IMR-90 (cell line): ENCODE measurements at regions not wholly inside any gene's neighbourhood (a gene's known extent, or its start where the extent isn't known, plus 50 kb on each side); places are given as distances from the start of the nearest gene placed in this dataset.

Source experiments
- ATAC-seq: fragments of 200-7000 bp; cut with Tn5 transposase; 2 replicates; pipeline ENCODE4 v1.9.1; 2020; ENCODE audit warnings: low read depth, mild to moderate bottlenecking, moderate library complexity
- BruUV-seq: library from RNA; stranded (reverse); fragments of 400-500 nt; replicated peaks from 2 replicates; lab custom pipeline; 2021; lab: Mats Ljungman, UMichigan
- CTCF ChIA-PET: fragments of 300-600 bp; formaldehyde crosslinking; extraction: SDS; loops from one replicate; lab custom pipeline; 2021; ENCODE audit warnings: antibody characterized with exemption; lab: Yijun Ruan, JAX
- POLR2A ChIA-PET: fragments of 300-600 bp; sonication (Branson Sonifier 250); formaldehyde crosslinking; loops from one replicate; lab custom pipeline; 2022; ENCODE audit warnings: antibody characterized with exemption; ENCODE audit not compliant: unreplicated experiment; lab: Charles Lee
- DNase-seq: peaks from one replicate; pipeline ENCODE4 v3.0.0; 2013
- H2AFZ ChIP-seq: replicated peaks from 2 replicates; pipeline ENCODE3; 2013; ENCODE audit warnings: low read length, mild to moderate bottlenecking; ENCODE audit not compliant: poor library complexity
- H2AK5ac ChIP-seq: 2 replicates; pipeline ENCODE4 v1.6.1; 2013; ENCODE audit warnings: low read depth, low read length, inconsistent platforms
- H2AK9ac ChIP-seq: replicated peaks from 2 replicates; pipeline ENCODE3; 2013; ENCODE audit warnings: mild to moderate bottlenecking, low read depth, low read length, moderate library complexity; ENCODE audit not compliant: poor library complexity
- H2BK120ac ChIP-seq: 2 replicates; pipeline ENCODE4 v1.6.1; 2013; ENCODE audit warnings: low read depth, low read length, inconsistent platforms
- H2BK15ac ChIP-seq: 3 replicates; pipeline ENCODE4 v1.6.1; 2013; ENCODE audit warnings: low read depth, low read length, inconsistent platforms
- H2BK20ac ChIP-seq: 2 replicates; pipeline ENCODE4 v1.6.1; 2013; ENCODE audit warnings: low read depth, mild to moderate bottlenecking, inconsistent platforms, low read length, moderate library complexity
- H2BK5ac ChIP-seq: 2 replicates; pipeline ENCODE4 v1.6.1; 2013; ENCODE audit warnings: mild to moderate bottlenecking, low read depth, low read length, inconsistent platforms; ENCODE audit not compliant: poor library complexity, severe bottlenecking
- H3K14ac ChIP-seq: replicated peaks from 2 replicates; pipeline ENCODE4 v1.6.1; 2013; ENCODE audit warnings: low read depth, low read length, inconsistent platforms
- H3K18ac ChIP-seq: 2 replicates; pipeline ENCODE4 v1.6.1; 2013; ENCODE audit warnings: low read depth, low read length, control low read depth
- H3K23ac ChIP-seq: 2 replicates; pipeline ENCODE4 v1.6.1; 2013; ENCODE audit warnings: low read depth, low read length, inconsistent platforms
- H3K27ac ChIP-seq: 2 replicates; pipeline ENCODE4 v1.5.1; 2013; ENCODE audit warnings: mild to moderate bottlenecking, control low read depth, low read length; ENCODE audit not compliant: insufficient read depth
- H3K27me3 ChIP-seq: 2 replicates; pipeline ENCODE4 v1.6.1; 2013; ENCODE audit warnings: low read length; ENCODE audit not compliant: control insufficient read depth, insufficient read depth
- H3K36me3 ChIP-seq: 2 replicates; pipeline ENCODE4 v1.6.1; 2013; ENCODE audit warnings: low read length, mixed read lengths; ENCODE audit not compliant: control insufficient read depth, insufficient read depth
- H3K4ac ChIP-seq: 2 replicates; pipeline ENCODE4 v1.6.1; 2013; ENCODE audit warnings: low read depth, low read length, inconsistent platforms
- H3K4me1 ChIP-seq: 2 replicates; pipeline ENCODE4 v1.6.1; 2013; ENCODE audit warnings: low read length, mixed read lengths; ENCODE audit not compliant: control insufficient read depth, insufficient read depth
- H3K4me2 ChIP-seq: 2 replicates; pipeline ENCODE4 v1.6.1; 2013; ENCODE audit warnings: low read depth, mild to moderate bottlenecking, control low read depth, low read length, moderate library complexity
- H3K4me3 ChIP-seq: 2 replicates; pipeline ENCODE4 v1.5.1; 2013; ENCODE audit warnings: low read depth, mild to moderate bottlenecking, control low read depth, low read length, moderate library complexity; ENCODE audit not compliant: insufficient read depth
- H3K56ac ChIP-seq: 2 replicates; pipeline ENCODE4 v1.6.1; 2013; ENCODE audit warnings: low read length, inconsistent platforms; ENCODE audit not compliant: insufficient read depth; ENCODE audit errors: extremely low read depth
- H3K79me1 ChIP-seq, 2 experiments: 2 replicates each; pipeline ENCODE4 v1.6.1; 2013; ENCODE audit warnings: low read length in 2 of 2, inconsistent platforms in 1 of 2, low read depth in 1 of 2
- H3K9ac ChIP-seq: 2 replicates; pipeline ENCODE4 v1.6.1; 2013; ENCODE audit warnings: low read depth, low read length, control low read depth
- H3K9me1 ChIP-seq: 2 replicates; pipeline ENCODE4 v1.6.1; 2013; ENCODE audit warnings: low read length, inconsistent platforms; ENCODE audit not compliant: insufficient read depth
- H3K9me3 ChIP-seq: 2 replicates; pipeline ENCODE4 v1.6.1; 2013; ENCODE audit warnings: low read length; ENCODE audit not compliant: control insufficient read depth, insufficient read depth
- H4K20me1 ChIP-seq: 2 replicates; pipeline ENCODE4 v1.6.1; 2013; ENCODE audit warnings: low read length, inconsistent platforms; ENCODE audit not compliant: insufficient read depth
- H4K5ac ChIP-seq: 2 replicates; pipeline ENCODE4 v1.6.1; 2013; ENCODE audit warnings: mild to moderate bottlenecking, low read depth, low read length, control low read depth
- H4K8ac ChIP-seq, 2 experiments: 2 replicates each; pipeline ENCODE4 v1.6.1; 2013; ENCODE audit warnings: low read depth in 2 of 2, low read length in 2 of 2, control low read depth in 1 of 2, inconsistent platforms in 1 of 2
- H4K91ac ChIP-seq: 2 replicates; pipeline ENCODE4 v1.6.1; 2013; ENCODE audit warnings: low read depth, low read length, inconsistent platforms; ENCODE audit not compliant: insufficient read depth
- BHLHE40 ChIP-seq: fragments of 150-350 bp; IDR thresholded peaks from 2 replicates; pipeline ENCODE4 v1.6.1; 2016; ENCODE audit warnings: mild to moderate bottlenecking, low read depth, low read length
- CEBPB ChIP-seq: IDR thresholded peaks from 2 replicates; pipeline ENCODE4 v1.6.1; 2012; ENCODE audit warnings: low read depth, low read length, improper control_type of control experiment
- CHD1 ChIP-seq: IDR thresholded peaks from 2 replicates; pipeline ENCODE4 v1.6.1; 2012; ENCODE audit warnings: low read depth, low read length, improper control_type of control experiment
- CTCF ChIP-seq: conservative IDR thresholded peaks from 2 replicates; pipeline ENCODE4 v1.5.1; 2012; ENCODE audit warnings: mild to moderate bottlenecking, low read depth, low read length, improper control_type of control experiment
- ELK1 ChIP-seq: fragments of 150-350 bp; IDR thresholded peaks from 2 replicates; pipeline ENCODE4 v1.6.1; 2016; ENCODE audit warnings: low read depth, mild to moderate bottlenecking, low read length, moderate library complexity, borderline replicate concordance
- FOS ChIP-seq: fragments of 150-350 bp; IDR thresholded peaks from 2 replicates; pipeline ENCODE4 v1.6.1; 2016; ENCODE audit warnings: low read depth, low read length
- MAFK ChIP-seq: IDR thresholded peaks from 2 replicates; pipeline ENCODE4 v1.6.1; 2012; ENCODE audit warnings: low read depth, low read length, improper control_type of control experiment
- MAZ ChIP-seq: IDR thresholded peaks from 2 replicates; pipeline ENCODE4 v1.6.1; 2012; ENCODE audit warnings: low read depth, mild to moderate bottlenecking, low read length, improper control_type of control experiment, moderate library complexity, borderline replicate concordance
- MXI1 ChIP-seq: IDR thresholded peaks from 2 replicates; pipeline ENCODE4 v1.6.1; 2012; ENCODE audit warnings: low read depth, mild to moderate bottlenecking, low read length, moderate library complexity, borderline replicate concordance
- NFE2L2 ChIP-seq: fragments of 150-350 bp; IDR thresholded peaks from 2 replicates; pipeline ENCODE4 v1.6.1; 2016; ENCODE audit warnings: low read depth, mild to moderate bottlenecking, low read length
- POLR2A ChIP-seq: IDR thresholded peaks from 2 replicates; pipeline ENCODE4 v1.6.1; 2012; ENCODE audit warnings: mild to moderate bottlenecking, low read depth, low read length
- RAD21 ChIP-seq: IDR thresholded peaks from 2 replicates; pipeline ENCODE4 v1.6.1; 2012; ENCODE audit warnings: low read length, improper control_type of control experiment
- RCOR1 ChIP-seq: IDR thresholded peaks from 2 replicates; pipeline ENCODE4 v1.6.1; 2012; ENCODE audit warnings: mild to moderate bottlenecking, low read length, improper control_type of control experiment; ENCODE audit not compliant: insufficient replicate concordance
- RFX5 ChIP-seq: IDR thresholded peaks from 2 replicates; pipeline ENCODE4 v1.8.0; 2012; ENCODE audit warnings: low read depth, mild to moderate bottlenecking, low read length, moderate library complexity
- SMC3 ChIP-seq: fragments of 150-350 bp; IDR thresholded peaks from 2 replicates; pipeline ENCODE4 v1.6.1; 2016; ENCODE audit warnings: low read depth, mild to moderate bottlenecking, antibody characterized with exemption, low read length, moderate library complexity
- WGBS, 2 experiments: methylation state at CpG; one replicate each; pipeline versions ENCODE4 v1.1.5 to v1.1.7; 2013; ENCODE audit warnings: missing lambda C conversion rate in 2 of 2; ENCODE audit not compliant: insufficient read length in 1 of 2; ENCODE audit errors: extremely low coverage in 2 of 2; 5-methylcytosine and 5-hydroxymethylcytosine counted together
- dilution Hi-C: fragments of 300-500 bp; cut with HindIII; formaldehyde crosslinking; loops from one replicate; pipeline ENCODE4 v1.14.3; 2018; ENCODE audit warnings: low sequenced_read_pairs; ENCODE audit not compliant: unreplicated experiment
- in situ Hi-C: fragments of 300-500 bp; cut with MboI; formaldehyde crosslinking; loops from 3 replicates; pipeline ENCODE4 v1.14.3; 2019; ENCODE audit warnings: low sequenced_read_pairs, inconsistent platforms, mixed read lengths
- intact Hi-C: fragments of 100-400 bp; cut with micrococcal nuclease; formaldehyde crosslinking; loops from 2 replicates; pipeline ENCODE4 v1.10.0; 2022
- TF ChIP-seq, protein P1 (sequence below): fragments of 150-350 bp; IDR thresholded peaks from 2 replicates; pipeline ENCODE4 v1.6.1; 2017; ENCODE audit warnings: mild to moderate bottlenecking, antibody characterized with exemption, low read length, low read depth

DNA sequence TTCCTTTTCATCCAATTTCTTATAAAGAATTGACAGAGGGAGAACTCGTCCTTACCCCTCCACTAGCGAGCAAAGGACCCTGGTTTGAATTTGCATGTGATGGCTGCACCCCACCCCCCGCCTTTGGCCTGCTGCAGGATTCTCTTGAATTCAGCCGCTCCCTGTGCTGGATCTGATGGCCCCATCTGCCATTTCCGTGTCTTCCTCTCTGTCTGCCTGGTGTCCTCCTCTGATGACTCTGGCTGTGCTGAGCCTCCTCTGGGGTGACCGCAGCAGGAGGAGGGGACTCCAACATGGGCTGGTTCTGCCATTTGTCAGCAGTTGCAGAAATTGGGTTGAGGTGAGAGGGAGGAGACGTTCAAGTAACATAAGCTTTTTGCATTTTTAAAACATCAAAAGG lies 188.8 kb downstream of the DLL1 start:
- Histone ChIP-seq H3K27me3 (no peaks in the 10 kb centered on the region), H3K9ac (no peak overlapping the region), H3K18ac (no peak overlapping the region), H3K14ac (no peak overlapping the region), H2BK5ac (no peak overlapping the region), H2AFZ (no peak overlapping the region), H2AK5ac (no peak overlapping the region), H4K91ac (no peak overlapping the region), H4K5ac (no peak overlapping the region), H3K4ac (no peak overlapping the region), H2BK120ac (no peak overlapping the region), H3K9me3 (peaks cover 40% of the 10 kb centered on the region), H3K23ac (no peak overlapping the region), H3K56ac (no peak overlapping the region), H3K9me1 (no peaks in the 10 kb centered on the region), H3K4me2 (no peak overlapping the region), H3K36me3 (no peaks in the 10 kb centered on the region), H2AK9ac (no peak overlapping the region), H3K4me3 (no peak overlapping the region), H4K20me1 (no peaks in the 10 kb centered on the region), H4K8ac (no peak overlapping the region), H3K4me1 (no peaks in the 10 kb centered on the region), H3K27ac (no peak overlapping the region), H2BK20ac (no peak overlapping the region), H2BK15ac (no peak overlapping the region), H3K79me1 (no peaks in the 10 kb centered on the region)
- no TSS peak for BruUV-seq
- intact Hi-C loops = no loop called here
- dilution Hi-C loops = no loop called here
- ChIA-PET CTCF (no interaction called here), POLR2A (no interaction called here)
- 30% methylated on average over 2 of the region's 7 CpGs; no CpG with 5 or more reads in 1 of the 2 experiments for WGBS, 2 experiments
- in situ Hi-C loops = no loop called here
- no peak for TF ChIP-seq CHD1
- TF ChIP-seq MXI1 = no peak
- no peak for TF ChIP-seq CEBPB
- TF ChIP-seq RAD21 = no peak
- TF ChIP-seq MAFK = no peak
- no peak for TF ChIP-seq SMC3
- TF ChIP-seq RFX5 = no peak
- TF ChIP-seq ELK1 = no peak
- TF ChIP-seq NFE2L2 = no peak
- no peak for TF ChIP-seq MAZ
- TF ChIP-seq BHLHE40 = no peak
- TF ChIP-seq CTCF = no peak
- TF ChIP-seq, protein P1, sequence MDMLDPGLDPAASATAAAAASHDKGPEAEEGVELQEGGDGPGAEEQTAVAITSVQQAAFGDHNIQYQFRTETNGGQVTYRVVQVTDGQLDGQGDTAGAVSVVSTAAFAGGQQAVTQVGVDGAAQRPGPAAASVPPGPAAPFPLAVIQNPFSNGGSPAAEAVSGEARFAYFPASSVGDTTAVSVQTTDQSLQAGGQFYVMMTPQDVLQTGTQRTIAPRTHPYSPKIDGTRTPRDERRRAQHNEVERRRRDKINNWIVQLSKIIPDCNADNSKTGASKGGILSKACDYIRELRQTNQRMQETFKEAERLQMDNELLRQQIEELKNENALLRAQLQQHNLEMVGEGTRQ = no peak
- no peak for TF ChIP-seq POLR2A
- TF ChIP-seq RCOR1 = no peak
- no peak for TF ChIP-seq FOS
- DNase-seq (no peak), ATAC-seq (no peak)
